HUES6 (cell line): ENCODE measurements at regions not wholly inside any gene's neighbourhood (a gene's known extent, or its start where the extent isn't known, plus 50 kb on each side); places are given as distances from the start of the nearest gene placed in this dataset.

Experiments
- H3K27ac ChIP-seq: 2 replicates; pipeline ENCODE4 v1.7.0; 2013; ENCODE audit warnings: low read depth, mild to moderate bottlenecking, low read length, inconsistent platforms
- H3K27me3 ChIP-seq: 2 replicates; pipeline ENCODE4 v1.6.1; 2013; ENCODE audit warnings: low read length; ENCODE audit not compliant: control insufficient read depth, insufficient read depth
- H3K36me3 ChIP-seq: 2 replicates; pipeline ENCODE4 v1.6.1; 2013; ENCODE audit warnings: low read length; ENCODE audit not compliant: control insufficient read depth, insufficient read depth
- H3K4me1 ChIP-seq: 2 replicates; pipeline ENCODE4 v1.6.1; 2013; ENCODE audit warnings: low read length; ENCODE audit not compliant: control insufficient read depth, insufficient read depth
- H3K4me3 ChIP-seq: 2 replicates; pipeline ENCODE4 v1.5.1; 2013; ENCODE audit warnings: low read depth, low read length
- H3K9ac ChIP-seq: one replicate; pipeline ENCODE4 v1.6.1; 2013; ENCODE audit warnings: mild to moderate bottlenecking, low read length
- H3K9me3 ChIP-seq: 2 replicates; pipeline ENCODE4 v1.6.1; 2013; ENCODE audit warnings: low read depth, low read length; ENCODE audit not compliant: control insufficient read depth, insufficient read depth

DNA sequence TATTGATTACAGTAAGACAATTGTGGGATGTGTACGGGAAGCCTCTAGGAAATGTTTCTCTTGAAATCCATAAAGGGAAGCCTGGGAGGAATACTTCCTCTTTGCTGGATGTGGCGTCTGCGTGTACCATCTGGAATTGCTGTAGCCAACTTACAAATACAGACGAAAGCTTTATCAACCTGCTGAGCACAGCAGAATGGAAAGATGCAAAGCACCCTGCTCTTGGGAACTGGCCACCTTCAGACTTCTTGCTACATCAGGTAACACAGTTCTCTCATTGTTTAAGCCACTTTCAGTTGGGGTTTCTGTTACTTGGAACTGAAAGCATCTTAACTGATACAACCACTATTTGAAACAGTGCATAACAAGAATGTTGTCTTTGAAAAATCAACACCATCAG lies 213.8 kb downstream of the HRH4 start:
- H3K9ac ChIP-seq, result no peak overlapping the region

DNA sequence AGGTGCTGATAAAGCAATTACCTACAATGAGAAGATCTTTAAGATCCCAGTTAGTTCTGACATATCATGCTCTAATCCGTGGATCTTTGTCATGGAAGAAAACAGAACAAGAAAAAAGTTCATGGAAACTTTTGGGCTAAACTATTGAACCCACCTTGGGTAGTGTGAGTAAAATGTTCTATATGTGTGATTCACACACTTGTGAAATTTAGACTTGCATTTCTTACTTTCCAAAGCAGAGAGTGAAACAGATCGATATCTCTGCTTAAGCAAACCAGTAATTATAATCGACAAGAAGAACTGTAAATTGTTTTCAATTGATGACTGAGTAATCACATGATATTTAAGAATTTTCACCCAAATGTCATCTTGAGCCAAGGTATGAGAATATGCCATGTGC lies 214.2 kb downstream of the HRH4 start:
- no peaks in the 10 kb centered on the region for H3K9me3 ChIP-seq
- H3K4me3 ChIP-seq, result no peak overlapping the region
- no peaks in the 10 kb centered on the region for H3K36me3 ChIP-seq
- no peaks in the 10 kb centered on the region for H3K4me1 ChIP-seq
- H3K27ac ChIP-seq, result no peak overlapping the region
- H3K9ac ChIP-seq, result no peak overlapping the region
- H3K27me3 ChIP-seq, result no peaks in the 10 kb centered on the region

More for the DNA sequence above, 213.8 kb downstream of the HRH4 start:
- Histone ChIP-seq H3K27me3 (no peaks in the 10 kb centered on the region), H3K9me3 (no peaks in the 10 kb centered on the region), H3K4me3 (no peak overlapping the region), H3K4me1 (no peaks in the 10 kb centered on the region), H3K36me3 (no peaks in the 10 kb centered on the region), H3K27ac (no peak overlapping the region)

DNA sequence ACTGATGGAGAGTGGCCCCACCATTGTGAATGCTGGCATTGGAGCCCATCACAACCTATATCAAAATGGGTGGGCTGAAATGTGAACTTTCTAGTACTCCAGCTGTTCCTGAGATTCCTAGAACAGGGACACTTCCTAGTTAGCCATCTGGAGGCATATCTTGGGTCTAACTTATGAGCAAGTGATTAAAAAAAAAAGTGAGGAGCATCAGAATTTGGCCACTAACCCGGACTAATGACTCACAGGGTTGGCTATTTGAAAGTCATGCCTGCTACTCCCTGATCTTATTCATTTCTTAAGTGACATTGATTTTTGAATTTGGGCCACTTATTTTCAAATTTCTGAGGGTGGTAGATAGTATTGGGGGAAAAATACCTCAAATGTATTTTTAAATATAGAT lies 216.6 kb downstream of the HRH4 start:
- Histone ChIP-seq H3K27me3 (no peaks in the 10 kb centered on the region), H3K36me3 (no peaks in the 10 kb centered on the region), H3K27ac (no peak overlapping the region), H3K9me3 (no peaks in the 10 kb centered on the region), H3K9ac (no peak overlapping the region), H3K4me3 (no peak overlapping the region), H3K4me1 (no peaks in the 10 kb centered on the region)

DNA sequence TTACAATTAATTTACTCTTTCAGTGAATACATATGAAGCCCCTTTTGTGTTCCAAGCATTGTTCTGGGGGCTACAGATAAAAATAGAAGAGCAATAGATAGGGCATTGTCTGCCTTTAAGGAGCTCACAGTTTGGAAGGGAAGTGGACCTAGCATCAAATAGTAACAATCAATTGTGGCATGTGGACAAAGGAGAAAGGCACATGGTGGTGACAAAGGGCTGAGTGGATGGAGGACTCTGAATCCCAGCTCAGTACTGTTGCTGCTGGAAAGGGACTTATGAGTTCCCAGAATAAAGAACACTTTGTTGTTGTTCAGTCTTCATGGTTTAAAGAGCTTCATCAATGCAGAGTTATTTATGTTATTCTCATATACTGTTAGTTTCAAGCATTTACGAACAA lies 217.7 kb downstream of the HRH4 start:
- Histone ChIP-seq H3K27me3 (no peaks in the 10 kb centered on the region), H3K36me3 (no peaks in the 10 kb centered on the region), H3K9ac (no peak overlapping the region), H3K9me3 (no peaks in the 10 kb centered on the region), H3K27ac (no peak overlapping the region), H3K4me1 (no peaks in the 10 kb centered on the region), H3K4me3 (no peak overlapping the region)

DNA sequence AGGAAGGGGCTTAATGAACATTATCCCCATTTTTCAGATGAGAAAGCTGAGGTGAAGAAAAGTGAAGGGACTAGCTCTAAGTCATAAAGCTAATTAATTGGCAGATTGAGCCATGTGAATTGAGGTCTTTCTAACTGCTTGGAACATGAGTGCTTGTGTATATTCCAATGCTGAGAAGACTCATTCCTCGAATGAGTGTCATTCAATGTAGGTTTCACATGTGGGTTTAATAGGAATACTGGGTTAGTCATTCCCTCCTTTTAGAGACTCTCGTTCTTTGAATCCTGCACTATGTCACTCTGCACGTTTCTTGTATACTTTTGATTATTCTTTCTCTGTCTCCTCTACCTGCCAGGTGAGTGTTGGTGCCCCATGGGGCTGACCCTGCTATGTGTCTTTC lies 218.2 kb downstream of the HRH4 start:
- H3K27me3 ChIP-seq, result no peaks in the 10 kb centered on the region
- no peak overlapping the region for H3K4me3 ChIP-seq
- no peaks in the 10 kb centered on the region for H3K4me1 ChIP-seq
- no peaks in the 10 kb centered on the region for H3K9me3 ChIP-seq
- no peaks in the 10 kb centered on the region for H3K36me3 ChIP-seq
- H3K9ac ChIP-seq, result no peak overlapping the region
- H3K27ac ChIP-seq, result no peak overlapping the region

DNA sequence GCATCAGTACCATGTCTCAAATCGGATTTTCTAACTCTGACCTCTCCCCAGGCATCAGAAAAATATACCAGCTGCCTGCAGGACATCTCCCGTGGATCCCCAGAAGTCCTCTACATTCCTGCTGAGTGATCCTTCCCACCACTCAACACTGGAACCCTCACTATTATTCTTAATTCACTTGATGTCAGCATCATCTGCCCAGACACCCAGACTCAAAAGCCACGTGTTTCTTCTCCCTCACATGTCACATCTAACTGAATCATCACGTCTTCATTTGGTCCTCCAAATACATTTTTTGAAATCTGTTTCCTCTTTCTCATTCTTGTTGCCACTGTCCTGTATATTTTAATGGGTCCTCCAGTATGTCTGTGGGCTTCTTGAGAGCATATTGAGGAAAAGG lies 218.6 kb downstream of the HRH4 start:
- Histone ChIP-seq H3K27me3 (no peaks in the 10 kb centered on the region), H3K36me3 (no peaks in the 10 kb centered on the region), H3K9ac (no peak overlapping the region), H3K4me3 (no peak overlapping the region), H3K4me1 (no peaks in the 10 kb centered on the region), H3K27ac (no peak overlapping the region), H3K9me3 (no peaks in the 10 kb centered on the region)

DNA sequence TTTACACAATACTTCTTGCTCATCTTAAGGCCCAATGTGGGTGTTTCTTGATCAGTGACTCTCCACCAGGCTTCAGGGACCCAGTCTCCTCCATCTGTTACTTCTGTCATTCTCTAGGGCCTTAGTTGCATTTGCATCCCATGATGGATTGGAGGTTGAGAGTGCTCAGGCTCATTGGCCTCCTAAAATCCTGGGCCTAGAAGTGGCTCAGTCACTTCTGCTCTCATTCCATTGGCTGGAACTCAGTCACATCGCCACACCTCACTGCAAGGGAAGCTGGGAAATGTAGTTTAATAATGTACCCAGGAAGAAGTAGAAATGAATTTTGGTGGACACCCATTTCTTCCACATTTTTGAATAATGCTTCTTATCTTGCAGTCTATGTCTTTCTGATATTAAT lies 223.5 kb downstream of the HRH4 start:
- Histone ChIP-seq H3K4me1 (no peaks in the 10 kb centered on the region), H3K27me3 (no peaks in the 10 kb centered on the region), H3K36me3 (no peaks in the 10 kb centered on the region), H3K9me3 (no peaks in the 10 kb centered on the region), H3K27ac (no peak overlapping the region), H3K4me3 (no peak overlapping the region), H3K9ac (no peak overlapping the region)

DNA sequence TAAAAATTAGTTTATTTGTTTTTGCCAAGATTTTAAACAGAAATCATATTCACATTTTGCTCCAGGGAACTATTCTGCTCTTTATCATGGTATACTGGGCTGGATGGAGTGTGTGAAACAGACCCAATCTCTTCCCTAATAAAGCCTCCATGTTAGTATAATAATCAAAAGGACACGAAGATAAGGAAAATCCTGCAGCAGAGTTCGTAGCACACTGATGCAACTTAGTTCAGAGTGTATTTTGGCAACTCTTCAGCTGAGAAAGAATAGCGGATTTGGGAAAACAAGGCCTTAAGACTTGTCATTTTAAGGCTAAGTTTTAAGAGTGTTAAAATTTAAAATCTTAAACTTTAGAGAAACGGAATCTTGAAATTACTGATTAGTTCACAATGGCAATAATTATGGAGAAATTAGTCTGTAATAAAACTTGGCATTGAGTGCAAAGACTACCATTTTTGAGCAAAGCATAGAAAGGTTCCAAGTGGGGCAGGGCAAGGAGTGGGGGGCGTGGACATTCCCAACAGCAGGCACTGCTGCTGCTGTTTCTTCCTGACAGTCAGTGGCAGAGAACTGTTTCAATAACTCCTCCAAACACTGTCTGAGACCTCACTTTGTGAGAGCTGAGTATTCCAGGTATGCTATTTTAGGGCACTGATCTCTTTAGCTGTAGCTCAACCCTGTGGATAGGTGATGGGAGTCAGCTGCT lies 225.0 kb downstream of the HRH4 start:
- Histone ChIP-seq H3K4me1 (no peaks in the 10 kb centered on the region), H3K36me3 (no peaks in the 10 kb centered on the region), H3K27me3 (no peaks in the 10 kb centered on the region), H3K9ac (no peak overlapping the region), H3K9me3 (no peaks in the 10 kb centered on the region), H3K4me3 (no peak overlapping the region), H3K27ac (no peak overlapping the region)

DNA sequence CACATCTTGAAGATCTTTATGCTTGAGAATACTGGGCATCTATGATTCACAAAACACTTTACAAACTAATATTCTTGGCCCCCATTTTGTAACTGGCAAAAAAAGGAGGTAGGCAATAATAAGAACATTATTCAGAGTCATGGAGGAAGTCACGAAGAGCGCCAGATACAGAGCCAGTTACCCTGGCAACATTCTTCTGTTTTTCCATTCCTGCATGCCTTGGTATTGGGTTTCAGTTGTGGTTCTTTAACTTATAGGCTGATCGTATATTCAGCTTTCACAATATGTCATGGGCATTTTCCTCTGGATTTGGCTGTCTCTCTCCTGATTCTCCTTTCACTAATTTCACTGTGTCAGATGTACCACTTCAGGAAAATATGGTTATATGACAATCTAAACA lies 234.7 kb downstream of the HRH4 start:
- Histone ChIP-seq H3K4me1 (no peaks in the 10 kb centered on the region), H3K27me3 (no peaks in the 10 kb centered on the region), H3K9me3 (peaks cover 19% of the 10 kb centered on the region), H3K27ac (no peak overlapping the region), H3K36me3 (no peaks in the 10 kb centered on the region), H3K4me3 (no peak overlapping the region), H3K9ac (no peak overlapping the region)

DNA sequence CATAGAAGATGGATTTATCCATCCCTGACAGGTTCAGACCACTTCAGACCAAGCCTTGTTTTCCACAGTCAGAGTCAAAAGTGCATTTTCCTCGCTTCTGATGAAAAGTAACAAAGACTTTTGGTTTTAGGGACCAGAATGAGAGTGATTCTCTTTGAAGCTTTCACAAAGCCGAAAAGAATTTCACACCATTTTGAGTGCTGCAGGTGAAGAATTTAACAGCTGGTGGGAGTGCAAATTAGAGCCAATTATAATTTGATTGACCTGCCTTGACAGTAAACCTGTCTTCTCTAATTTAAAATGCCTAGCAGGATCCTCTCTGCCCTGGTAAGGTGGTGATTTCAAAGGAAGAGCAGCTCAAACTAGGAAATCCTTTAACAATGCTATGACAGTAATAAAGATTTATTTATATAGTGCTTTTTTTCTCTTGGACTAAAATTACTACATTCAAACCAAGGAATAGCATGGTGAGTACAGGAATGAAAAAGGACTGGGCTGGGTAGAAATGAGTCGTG lies 241.6 kb downstream of the HRH4 start:
- Histone ChIP-seq H3K9me3 (peaks cover 11% of the 10 kb centered on the region), H3K9ac (no peak overlapping the region), H3K4me3 (no peak overlapping the region), H3K27ac (no peak overlapping the region), H3K36me3 (no peaks in the 10 kb centered on the region), H3K4me1 (peaks cover 8% of the 10 kb centered on the region; the same call in 1 of the 2 replicates), H3K27me3 (no peaks in the 10 kb centered on the region)

DNA sequence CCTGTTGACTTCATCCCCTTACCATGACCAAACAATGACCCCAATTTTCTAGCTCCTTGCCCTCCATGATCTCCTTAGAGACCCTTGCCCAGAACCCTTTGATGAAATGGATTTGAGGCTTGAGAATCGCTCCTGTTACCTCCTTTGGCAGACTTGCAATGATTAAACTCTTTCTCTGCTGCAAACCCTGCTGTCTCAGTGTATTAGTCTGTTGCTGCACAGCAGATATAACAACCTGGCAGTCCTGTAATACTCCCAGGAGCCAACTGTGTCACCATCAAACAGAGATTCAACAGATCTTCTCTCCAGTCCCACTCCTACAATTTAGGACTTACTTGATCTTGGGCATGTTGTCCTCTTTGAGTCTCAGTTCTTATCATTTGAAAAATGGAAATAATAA lies 242.9 kb downstream of the HRH4 start:
- Histone ChIP-seq H3K9me3 (peaks cover 11% of the 10 kb centered on the region), H3K36me3 (no peaks in the 10 kb centered on the region), H3K9ac (no peak overlapping the region), H3K27me3 (no peaks in the 10 kb centered on the region), H3K4me1 (peaks cover 8% of the 10 kb centered on the region; the same call in 1 of the 2 replicates), H3K27ac (no peak overlapping the region), H3K4me3 (no peak overlapping the region)
